ENCODE measurements at regions not wholly inside any gene's neighbourhood (a gene's known extent, or its start where the extent isn't known, plus 50 kb on each side); places are given as distances from the start of the nearest gene placed in this dataset.

DNA sequence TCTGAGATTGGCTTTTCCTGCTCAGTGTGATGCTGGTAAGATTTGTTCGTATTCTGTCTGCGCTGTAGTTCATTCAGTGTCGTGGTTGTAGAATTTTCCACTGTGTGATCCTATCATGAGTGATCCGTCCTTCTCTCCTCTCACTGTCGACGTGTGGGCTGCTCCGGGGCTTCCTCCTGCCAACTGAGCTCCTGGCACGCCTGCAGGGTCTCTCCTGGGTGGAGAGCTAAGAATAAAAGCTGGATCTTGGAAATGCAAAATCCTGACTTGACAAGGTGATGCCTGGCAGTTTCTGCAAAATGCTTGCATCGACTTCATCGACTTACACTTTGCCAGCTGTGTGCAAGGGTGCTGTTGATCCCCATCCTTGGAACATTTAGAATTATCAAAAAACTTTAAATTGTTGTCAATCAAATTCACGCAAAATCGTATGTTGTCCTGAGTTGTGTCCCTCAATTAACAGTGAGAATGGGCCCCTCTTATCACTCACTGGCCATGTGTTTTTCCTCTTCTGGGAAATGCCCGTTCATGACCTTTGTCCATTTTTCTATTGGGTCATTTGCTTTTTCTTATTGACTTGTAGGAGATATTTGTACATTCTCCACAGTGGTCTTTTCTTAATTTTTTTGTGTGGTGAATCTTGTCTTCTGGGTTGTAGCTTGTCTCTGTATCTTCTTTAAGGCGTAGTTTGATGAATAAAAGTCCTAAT lies 125.5 kb downstream of the CRYAA start:
- Histone ChIP-seq H2AFZ (ENCODE audit: low read length) (no peak overlapping the region), H3K4me2 (ENCODE audit: low read depth, low read length, poor library complexity, severe bottlenecking) (no peak overlapping the region), H3K9ac (ENCODE audit: low read depth, low read length, poor library complexity, severe bottlenecking) (no peak overlapping the region), H3F3A (ENCODE audit: low read depth) (no peaks in the 10 kb centered on the region), H3K36me3 (ENCODE audit: insufficient read depth, low read length) (no peaks in the 10 kb centered on the region), H3K9me2 (replicated peaks; ENCODE audit: low read depth, low read length) (no peaks in the 10 kb centered on the region), H4K20me1 (ENCODE audit: insufficient read depth, low read length, poor library complexity, severe bottlenecking) (no peaks in the 10 kb centered on the region), H3K79me2 (ENCODE audit: insufficient read depth, low read length) (no peaks in the 10 kb centered on the region), H3K4me1 (ENCODE audit: insufficient read depth, low read length, poor library complexity, severe bottlenecking) (no peaks in the 10 kb centered on the region), H3K9me3 (ENCODE audit: insufficient read depth, low read depth, low read length) (no peaks in the 10 kb centered on the region), H3K4me3 (ENCODE audit: low read length, poor library complexity, severe bottlenecking) (no peak overlapping the region), H3K27me3 (ENCODE audit: insufficient read depth, low read length, poor library complexity, severe bottlenecking) (no peaks in the 10 kb centered on the region)
- TF ChIP-seq, protein P1, sequence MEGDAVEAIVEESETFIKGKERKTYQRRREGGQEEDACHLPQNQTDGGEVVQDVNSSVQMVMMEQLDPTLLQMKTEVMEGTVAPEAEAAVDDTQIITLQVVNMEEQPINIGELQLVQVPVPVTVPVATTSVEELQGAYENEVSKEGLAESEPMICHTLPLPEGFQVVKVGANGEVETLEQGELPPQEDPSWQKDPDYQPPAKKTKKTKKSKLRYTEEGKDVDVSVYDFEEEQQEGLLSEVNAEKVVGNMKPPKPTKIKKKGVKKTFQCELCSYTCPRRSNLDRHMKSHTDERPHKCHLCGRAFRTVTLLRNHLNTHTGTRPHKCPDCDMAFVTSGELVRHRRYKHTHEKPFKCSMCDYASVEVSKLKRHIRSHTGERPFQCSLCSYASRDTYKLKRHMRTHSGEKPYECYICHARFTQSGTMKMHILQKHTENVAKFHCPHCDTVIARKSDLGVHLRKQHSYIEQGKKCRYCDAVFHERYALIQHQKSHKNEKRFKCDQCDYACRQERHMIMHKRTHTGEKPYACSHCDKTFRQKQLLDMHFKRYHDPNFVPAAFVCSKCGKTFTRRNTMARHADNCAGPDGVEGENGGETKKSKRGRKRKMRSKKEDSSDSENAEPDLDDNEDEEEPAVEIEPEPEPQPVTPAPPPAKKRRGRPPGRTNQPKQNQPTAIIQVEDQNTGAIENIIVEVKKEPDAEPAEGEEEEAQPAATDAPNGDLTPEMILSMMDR (conservative IDR thresholded peaks at IDR 0.05; ENCODE audit: low read length), result no peak
- TF ChIP-seq EZH2phosphoT487 (IDR thresholded peaks at IDR 0.05; ENCODE audit: borderline replicate concordance), result no peak

DNA sequence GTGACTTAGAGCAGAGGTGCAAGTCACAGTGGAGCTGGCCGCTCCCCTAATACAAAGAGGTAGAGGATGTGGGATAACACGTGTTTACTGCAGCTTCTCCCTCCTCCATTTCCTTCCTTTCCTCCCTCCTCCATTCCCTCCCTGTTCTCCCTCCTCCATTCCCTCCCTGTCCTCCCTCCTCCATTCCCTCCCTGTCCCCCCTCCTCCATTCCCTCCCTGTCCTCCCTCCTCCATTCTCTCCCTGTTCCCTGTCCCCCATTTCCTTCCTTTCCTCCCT lies 124.0 kb downstream of the CRYAA start:
- H3K4me1 ChIP-seq (ENCODE audit: insufficient read depth, low read length, poor library complexity, severe bottlenecking), result no peaks in the 10 kb centered on the region
- H3K9me3 ChIP-seq (ENCODE audit: insufficient read depth, low read depth, low read length), result no peaks in the 10 kb centered on the region

DNA sequence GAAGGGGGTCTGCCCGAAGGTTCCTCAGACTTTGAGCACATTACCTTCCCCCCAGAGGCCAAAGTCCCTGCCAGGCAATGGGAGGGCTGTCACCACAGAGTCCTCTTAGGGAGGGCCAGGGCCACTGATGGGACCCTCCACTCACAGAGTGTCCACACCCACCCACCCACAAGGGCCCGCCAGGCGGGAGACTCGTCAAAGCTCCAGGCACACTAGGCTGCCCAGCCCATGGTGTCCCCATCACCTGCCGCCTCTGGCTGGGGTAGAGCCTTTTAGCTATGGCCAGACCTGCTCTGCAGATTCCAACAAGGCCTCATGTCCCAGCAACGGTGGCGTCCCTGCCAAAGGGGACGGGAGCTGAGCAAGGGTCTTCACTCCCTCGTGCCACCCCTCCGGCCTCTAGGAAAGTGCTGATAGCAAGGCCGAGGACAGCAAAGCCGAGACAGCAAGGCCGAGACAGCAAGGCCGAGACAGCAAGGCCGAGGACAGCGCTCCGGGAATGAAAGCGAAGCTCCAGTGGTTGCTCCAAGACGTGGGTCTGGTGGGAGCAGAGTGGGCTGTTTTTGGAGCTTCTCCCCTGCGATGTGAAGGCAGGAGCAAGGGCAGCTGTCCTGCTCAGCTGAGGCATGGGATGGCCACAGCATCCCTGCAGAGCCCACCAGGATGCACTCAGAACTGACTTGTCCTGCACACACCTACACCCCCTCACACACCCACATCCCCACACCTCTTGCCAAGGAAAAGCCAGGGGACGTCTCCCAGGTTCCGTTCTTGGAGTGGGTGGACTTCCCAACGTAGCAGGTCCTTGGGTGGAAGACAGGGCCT lies 123.4 kb downstream of the CRYAA start:
- Histone ChIP-seq H3K4me1 (ENCODE audit: insufficient read depth, low read length, poor library complexity, severe bottlenecking) (peaks cover 4% of the 10 kb centered on the region), H3K4me3 (ENCODE audit: low read length, poor library complexity, severe bottlenecking) (no peak overlapping the region), H4K20me1 (ENCODE audit: insufficient read depth, low read length, poor library complexity, severe bottlenecking) (no peaks in the 10 kb centered on the region), H2AFZ (ENCODE audit: low read length) (no peak overlapping the region), H3K4me2 (ENCODE audit: low read depth, low read length, poor library complexity, severe bottlenecking) (no peak overlapping the region), H3K9me2 (replicated peaks; ENCODE audit: low read depth, low read length) (no peaks in the 10 kb centered on the region), H3K9ac (ENCODE audit: low read depth, low read length, poor library complexity, severe bottlenecking) (no peak overlapping the region), H3K27me3 (ENCODE audit: insufficient read depth, low read length, poor library complexity, severe bottlenecking) (no peaks in the 10 kb centered on the region), H3K9me3 (ENCODE audit: insufficient read depth, low read depth, low read length) (no peaks in the 10 kb centered on the region), H3K36me3 (ENCODE audit: insufficient read depth, low read length) (no peaks in the 10 kb centered on the region), H3K79me2 (ENCODE audit: insufficient read depth, low read length) (no peaks in the 10 kb centered on the region), H3F3A (ENCODE audit: low read depth) (no peaks in the 10 kb centered on the region)
- no peak for TF ChIP-seq EZH2phosphoT487 (IDR thresholded peaks at IDR 0.05; ENCODE audit: borderline replicate concordance)
- TF ChIP-seq, protein P1 (conservative IDR thresholded peaks at IDR 0.05; ENCODE audit: low read length), result no peak

More for the DNA sequence above, 124.0 kb downstream of the CRYAA start:
- no peaks in the 10 kb centered on the region for H3K27me3 ChIP-seq (ENCODE audit: insufficient read depth, low read length, poor library complexity, severe bottlenecking)
- no peak overlapping the region for H3K4me2 ChIP-seq (ENCODE audit: low read depth, low read length, poor library complexity, severe bottlenecking)
- TF ChIP-seq EZH2phosphoT487 (IDR thresholded peaks at IDR 0.05; ENCODE audit: borderline replicate concordance), result no peak
- TF ChIP-seq, protein P1 (conservative IDR thresholded peaks at IDR 0.05; ENCODE audit: low read length), result no peak
- H2AFZ ChIP-seq (ENCODE audit: low read length), result no peak overlapping the region
- H3K4me3 ChIP-seq (ENCODE audit: low read length, poor library complexity, severe bottlenecking), result no peak overlapping the region
- no peaks in the 10 kb centered on the region for H3F3A ChIP-seq (ENCODE audit: low read depth)
- H3K79me2 ChIP-seq (ENCODE audit: insufficient read depth, low read length), result no peaks in the 10 kb centered on the region
- H4K20me1 ChIP-seq (ENCODE audit: insufficient read depth, low read length, poor library complexity, severe bottlenecking), result no peaks in the 10 kb centered on the region
- H3K9ac ChIP-seq (ENCODE audit: low read depth, low read length, poor library complexity, severe bottlenecking), result no peak overlapping the region
- no peaks in the 10 kb centered on the region for H3K9me2 ChIP-seq (replicated peaks; ENCODE audit: low read depth, low read length)
- H3K36me3 ChIP-seq (ENCODE audit: insufficient read depth, low read length), result no peaks in the 10 kb centered on the region

Data from Loucy (cell line).